ENCODE measurements at regions not wholly inside any gene's neighbourhood (a gene's known extent, or its start where the extent isn't known, plus 50 kb on each side); places are given as distances from the start of the nearest gene placed in this dataset.
A peak's percentile ranks its signal among the peaks of the same experiment; 100 is the strongest.
"Not testable (repeated sequence)": the region's sequence is repeated elsewhere in the genome, so short reads cannot be mapped to it uniquely, and the experiment has no call there.

- H3K36me3 ChIP-seq (ENCODE audit: control insufficient read depth, insufficient read depth, low read length): no peaks in the 10 kb centered on the region
- Mint-ChIP-seq H3K9me3 (no peaks in the 10 kb centered on the region), H3K4me3 (no peak overlapping the region), H3K4me1 (peaks cover 55% of the 10 kb centered on the region), H3K27ac (no peak overlapping the region), H3K27me3 (ENCODE audit: insufficient read depth) (peaks cover 19% of the 10 kb centered on the region), H3K36me3 (ENCODE audit: low read depth) (no peaks in the 10 kb centered on the region)
- no peaks in the 10 kb centered on the region for H3K9me3 ChIP-seq (ENCODE audit: control insufficient read depth, low read length)
- peaks cover 15% of the 10 kb centered on the region for H3K4me1 ChIP-seq (ENCODE audit: control insufficient read depth, insufficient read depth, low read length)
- no peak overlapping the region for H3K4me3 ChIP-seq (ENCODE audit: low read length)
- H3K9ac ChIP-seq (ENCODE audit: extremely low read depth, low read length, poor library complexity, severe bottlenecking): no peak overlapping the region
- no peak overlapping the region for H3K27ac ChIP-seq (ENCODE audit: low read depth, low read length)
- 81 to 88% methylated on average over 5 to 8 of the region's 8 CpGs for WGBS, 2 experiments (ENCODE audit: insufficient coverage in 1 of 2, insufficient read length in 1 of 2)
- H3K27me3 ChIP-seq (ENCODE audit: control insufficient read depth, insufficient read depth, low read length, poor library complexity, severe bottlenecking): peaks cover 7% of the 10 kb centered on the region
- peak; percentile 64 for DNase-seq
- TF ChIP-seq, protein P1, sequence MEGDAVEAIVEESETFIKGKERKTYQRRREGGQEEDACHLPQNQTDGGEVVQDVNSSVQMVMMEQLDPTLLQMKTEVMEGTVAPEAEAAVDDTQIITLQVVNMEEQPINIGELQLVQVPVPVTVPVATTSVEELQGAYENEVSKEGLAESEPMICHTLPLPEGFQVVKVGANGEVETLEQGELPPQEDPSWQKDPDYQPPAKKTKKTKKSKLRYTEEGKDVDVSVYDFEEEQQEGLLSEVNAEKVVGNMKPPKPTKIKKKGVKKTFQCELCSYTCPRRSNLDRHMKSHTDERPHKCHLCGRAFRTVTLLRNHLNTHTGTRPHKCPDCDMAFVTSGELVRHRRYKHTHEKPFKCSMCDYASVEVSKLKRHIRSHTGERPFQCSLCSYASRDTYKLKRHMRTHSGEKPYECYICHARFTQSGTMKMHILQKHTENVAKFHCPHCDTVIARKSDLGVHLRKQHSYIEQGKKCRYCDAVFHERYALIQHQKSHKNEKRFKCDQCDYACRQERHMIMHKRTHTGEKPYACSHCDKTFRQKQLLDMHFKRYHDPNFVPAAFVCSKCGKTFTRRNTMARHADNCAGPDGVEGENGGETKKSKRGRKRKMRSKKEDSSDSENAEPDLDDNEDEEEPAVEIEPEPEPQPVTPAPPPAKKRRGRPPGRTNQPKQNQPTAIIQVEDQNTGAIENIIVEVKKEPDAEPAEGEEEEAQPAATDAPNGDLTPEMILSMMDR (conservative IDR thresholded peaks at IDR 0.05): peak; percentile 35
These were observed 61.7 kb upstream of the LYRM9 start for GRCh38 chr17:27954548-27955495.

- H3K4me3 Mint-ChIP-seq: no peak overlapping the region
- Histone ChIP-seq H3K4me3 (ENCODE audit: low read length) (no peak overlapping the region), H3K4me1 (ENCODE audit: control insufficient read depth, insufficient read depth, low read length) (peaks cover 10% of the 10 kb centered on the region), H3K9me3 (ENCODE audit: control insufficient read depth, low read length) (no peaks in the 10 kb centered on the region), H3K27me3 (ENCODE audit: control insufficient read depth, insufficient read depth, low read length, poor library complexity, severe bottlenecking) (peaks cover 22% of the 10 kb centered on the region), H3K36me3 (ENCODE audit: control insufficient read depth, insufficient read depth, low read length) (no peaks in the 10 kb centered on the region), H3K27ac (ENCODE audit: low read depth, low read length) (no peak overlapping the region), H3K9ac (ENCODE audit: extremely low read depth, low read length, poor library complexity, severe bottlenecking) (no peak overlapping the region)
- no peaks in the 10 kb centered on the region for H3K36me3 Mint-ChIP-seq (ENCODE audit: low read depth)
- no peak overlapping the region for H3K27ac Mint-ChIP-seq
- peaks cover 21% of the 10 kb centered on the region for H3K27me3 Mint-ChIP-seq (ENCODE audit: insufficient read depth)
- peaks cover 43% of the 10 kb centered on the region for H3K4me1 Mint-ChIP-seq
- H3K9me3 Mint-ChIP-seq: no peaks in the 10 kb centered on the region
- WGBS, 2 experiments (ENCODE audit: insufficient coverage in 1 of 2, insufficient read length in 1 of 2): 80 to 86% methylated on average over 5 to 13 of the region's 13 CpGs
- TF ChIP-seq, protein P1 (conservative IDR thresholded peaks at IDR 0.05): no peak
- DNase-seq: peak; percentile 79
These were observed 63.7 kb upstream of the LYRM9 start for GRCh38 chr17:27956601-27957445.

DNA sequence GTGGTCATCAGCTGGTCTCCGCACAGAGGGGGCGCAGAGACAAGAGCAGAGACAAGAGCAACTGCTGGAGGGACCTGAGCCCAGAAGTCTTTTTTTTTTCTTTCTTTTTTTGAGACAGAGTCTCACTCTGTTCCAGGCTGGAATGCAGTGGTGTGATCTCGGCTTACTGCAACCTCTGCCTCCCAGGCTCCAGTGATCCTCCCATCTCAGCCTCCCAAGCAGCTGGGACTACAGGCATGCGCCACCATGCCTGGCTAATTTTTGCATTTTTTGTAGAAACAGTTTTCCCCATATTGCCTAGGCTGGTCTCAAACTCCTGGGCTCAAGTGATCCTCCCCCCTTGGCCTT, 64.3 kb upstream of the LYRM9 start:
- H3K36me3 ChIP-seq (ENCODE audit: control insufficient read depth, insufficient read depth, low read length); H3K4me3 ChIP-seq (ENCODE audit: low read length); H3K27ac ChIP-seq (ENCODE audit: low read depth, low read length); H3K9me3 Mint-ChIP-seq; H3K4me3 Mint-ChIP-seq; H3K9ac ChIP-seq (ENCODE audit: extremely low read depth, low read length, poor library complexity, severe bottlenecking); H3K9me3 ChIP-seq (ENCODE audit: control insufficient read depth, low read length); H3K4me1 ChIP-seq (ENCODE audit: control insufficient read depth, insufficient read depth, low read length); H3K36me3 Mint-ChIP-seq (ENCODE audit: low read depth); H3K27ac Mint-ChIP-seq: not testable (repeated sequence)
- H3K27me3 Mint-ChIP-seq (ENCODE audit: insufficient read depth): peaks cover 23% of the 10 kb centered on the region
- peak; percentile 43 for DNase-seq
- H3K27me3 ChIP-seq (ENCODE audit: control insufficient read depth, insufficient read depth, low read length, poor library complexity, severe bottlenecking): peaks cover 28% of the 10 kb centered on the region
- peaks cover 37% of the 10 kb centered on the region for H3K4me1 Mint-ChIP-seq
- WGBS, 2 experiments (ENCODE audit: insufficient coverage in 1 of 2, insufficient read length in 1 of 2): 83 to 92% methylated on average over 4 of the region's 4 CpGs
